Pancreas (tissue), 10 donors: ENCODE measurements at regions not wholly inside any gene's neighbourhood (a gene's known extent, or its start where the extent isn't known, plus 50 kb on each side); places are given as distances from the start of the nearest gene placed in this dataset.

Experiments used
- ATAC-seq, 4 donors: fragments of 200-7000 bp; cut with Tn5 transposase; one replicate each; pipeline versions ENCODE4 v1.8.0 to v1.9.1; 2020; ENCODE audit warnings: mild to moderate bottlenecking in 4 of 4, moderate library complexity in 4 of 4
- DNase-seq, 6 donors: peaks; one replicate each; pipeline ENCODE4 v3.0.0-alpha.2; 2020
- FAIRE-seq: peaks from 2 replicates; lab custom pipeline; 2012; peaks lifted over from hg19 to GRCh38; lab: Jason Lieb, UNC
- H3K27ac ChIP-seq, 4 donors: fragments of 200-600 bp; sonication (generic); 1 replicate in 3 of 4; 2 replicates in 1 of 4; pipeline versions ENCODE4 v1.5.0 to v1.8.0; 2020
- H3K27me3 ChIP-seq, 4 donors: fragments of 200-600 bp; one replicate each; pipeline ENCODE4 v1.8.0; 2021
- H3K36me3 ChIP-seq, 3 donors: fragments of 200-600 bp; sonication (generic) in 1 of 3; one replicate each; pipeline versions ENCODE4 v1.5.0 to v1.8.0; 2020 to 2021
- H3K4me1 ChIP-seq, 3 donors: fragments of 200-600 bp; one replicate each; pipeline ENCODE4 v1.8.0; 2021
- H3K4me3 ChIP-seq, 4 donors: fragments of 200-600 bp; sonication (generic) in 2 of 4; one replicate each; pipeline versions ENCODE4 v1.5.0 to v1.8.0; 2020 to 2021
- H3K9me3 ChIP-seq, 4 donors: fragments of 200-600 bp; one replicate each; pipeline ENCODE4 v1.8.0; 2021
- CTCF ChIP-seq, 4 donors: fragments of 200-600 bp; sonication (generic) in 3 of 4; IDR thresholded peaks; one replicate each; pipeline versions ENCODE4 v1.5.0 to v1.8.0; 2021; ENCODE audit warnings: antibody characterized with exemption in 4 of 4
- WGBS, 2 donors: extraction: QIAGEN DNeasy Blood & Tissue Kit; methylation state at CpG; one replicate each; pipeline ENCODE4 v1.1.7; 2013; 5-methylcytosine and 5-hydroxymethylcytosine counted together
- intact Hi-C, 3 donors: fragments of 100-400 bp; cut with DNase I; formaldehyde crosslinking; loops; one replicate each; pipeline versions ENCODE4 v1.11.1 to v1.14.2; 2022
- donor health status: healthy with polysubstance abuse.
- donor health status: DM: no; HTN: no; CAD: no; lungs with moderate emphysema.
- donor health status: DM: no; HTN: no; CAD: no.
- donor health status: control.
- donor health status: control.
- donor health status: Bipolar disorder and iron deficiency.
- donor health status: DM: yes; HTN: yes; CAD: no.
- donor health status: DM: no; HTN: no; CAD: no.
- donor health status: DM: no; HTN: no; CAD: no.
- donor health status: DM: yes; HTN: yes; CAD: no.

- H3K4me3 ChIP-seq, result no peak overlapping the region
- no peak for ATAC-seq
- H3K27ac ChIP-seq, result no peak overlapping the region
- FAIRE-seq, result no peak
- 60 to 70% methylated on average over 6 of the region's 6 CpGs for WGBS, 2 donors
- no peak for TF ChIP-seq CTCF (IDR thresholded peaks at IDR 0.05)
- intact Hi-C loops, result no loop called here
- H3K36me3 ChIP-seq, result no peaks in the 10 kb centered on the region
- no peak for DNase-seq
- no peaks in the 10 kb centered on the region for H3K4me1 ChIP-seq
- H3K27me3 ChIP-seq, result no peaks in the 10 kb centered on the region
- no peaks in the 10 kb centered on the region for H3K9me3 ChIP-seq
Observed at GRCh38 chr16:52816993-52817392, 235.7 kb downstream of the CHD9NB start.

- WGBS, 2 donors, result 48 to 62% methylated on average over 5 of the region's 5 CpGs
- no peak overlapping the region for H3K27ac ChIP-seq
- H3K4me3 ChIP-seq, result no peak overlapping the region
- no peaks in the 10 kb centered on the region for H3K4me1 ChIP-seq
- FAIRE-seq (no peak), DNase-seq (no peak), ATAC-seq (peak in 1 of 4 donors; percentile 27)
- no peaks in the 10 kb centered on the region for H3K36me3 ChIP-seq
- intact Hi-C loops, result no loop called here
- no peaks in the 10 kb centered on the region for H3K9me3 ChIP-seq
- no peak for TF ChIP-seq CTCF (IDR thresholded peaks at IDR 0.05)
- no peaks in the 10 kb centered on the region for H3K27me3 ChIP-seq
Observed at GRCh38 chr16:52812678-52813556, 239.8 kb downstream of the CHD9NB start.

GRCh38 chr16:52805559-52806168, 247.0 kb downstream of the CHD9NB start:
- intact Hi-C loops, result no loop called here
- no peak for DNase-seq
- H3K9me3 ChIP-seq, result no peaks in the 10 kb centered on the region
- H3K36me3 ChIP-seq, result no peaks in the 10 kb centered on the region
- no peaks in the 10 kb centered on the region for H3K4me1 ChIP-seq
- no peak for FAIRE-seq
- ATAC-seq, result no peak
- no peaks in the 10 kb centered on the region for H3K27me3 ChIP-seq
- H3K4me3 ChIP-seq, result no peak overlapping the region
- no peak for TF ChIP-seq CTCF (IDR thresholded peaks at IDR 0.05)
- no peak overlapping the region for H3K27ac ChIP-seq
- 54 to 67% methylated on average over 3 of the region's 3 CpGs for WGBS, 2 donors

GRCh38 chr16:52800432-52800831, 252.3 kb downstream of the CHD9NB start:
- TF ChIP-seq CTCF (IDR thresholded peaks at IDR 0.05), result no peak

GRCh38 chr16:52799149-52799548, 252.2 kb upstream of the TOX3 start:
- ATAC-seq (no peak), DNase-seq (no peak), FAIRE-seq (no peak)
- H3K4me1 ChIP-seq, result no peaks in the 10 kb centered on the region
- no peaks in the 10 kb centered on the region for H3K36me3 ChIP-seq
- no peak overlapping the region for H3K27ac ChIP-seq
- no peak for TF ChIP-seq CTCF (IDR thresholded peaks at IDR 0.05)
- H3K9me3 ChIP-seq, result no peaks in the 10 kb centered on the region
- H3K27me3 ChIP-seq, result no peaks in the 10 kb centered on the region
- H3K4me3 ChIP-seq, result no peak overlapping the region
- intact Hi-C loops, result no loop called here
- 68 to 88% methylated on average over 2 of the region's 2 CpGs for WGBS, 2 donors

More at GRCh38 chr16:52800432-52800831, 252.3 kb downstream of the CHD9NB start:
- no peak for FAIRE-seq
- intact Hi-C loops, result no loop called here
- DNase-seq, result no peak
- H3K4me3 ChIP-seq, result no peak overlapping the region
- no peaks in the 10 kb centered on the region for H3K9me3 ChIP-seq
- no peaks in the 10 kb centered on the region for H3K27me3 ChIP-seq
- whole genome bisulfite sequencing, 2 donors, result 67 to 70% methylated on average over 4 of the region's 4 CpGs
- no peak for ATAC-seq
- no peaks in the 10 kb centered on the region for H3K4me1 ChIP-seq
- H3K36me3 ChIP-seq, result no peaks in the 10 kb centered on the region
- no peak overlapping the region for H3K27ac ChIP-seq
